ENCODE measurements at regions not wholly inside any gene's neighbourhood (a gene's known extent, or its start where the extent isn't known, plus 50 kb on each side); places are given as distances from the start of the nearest gene placed in this dataset.
A peak's percentile ranks its signal among the peaks of the same experiment; 100 is the strongest.

DNA sequence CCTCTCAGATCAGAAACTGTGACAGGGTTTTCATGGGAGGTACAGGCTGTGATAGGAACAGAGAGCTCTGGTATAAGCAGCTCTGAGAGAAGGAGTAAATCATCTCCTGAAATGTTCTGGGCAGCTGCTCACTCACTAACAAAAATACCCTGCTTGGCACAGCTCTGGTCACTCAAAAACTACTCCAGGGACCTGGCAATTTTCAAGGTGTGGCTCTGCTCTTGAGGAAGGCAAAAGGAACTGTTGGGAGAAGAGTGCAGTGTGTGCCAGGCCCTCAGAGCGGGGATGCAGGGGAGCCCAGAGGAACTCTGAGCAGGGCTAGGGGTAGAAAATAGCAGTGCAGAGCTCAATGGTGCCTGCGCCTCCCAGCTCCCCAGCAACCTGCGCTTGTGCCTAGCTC, 180.5 kb upstream of the ZBED5 start:
- DNase-seq: no peak

DNA sequence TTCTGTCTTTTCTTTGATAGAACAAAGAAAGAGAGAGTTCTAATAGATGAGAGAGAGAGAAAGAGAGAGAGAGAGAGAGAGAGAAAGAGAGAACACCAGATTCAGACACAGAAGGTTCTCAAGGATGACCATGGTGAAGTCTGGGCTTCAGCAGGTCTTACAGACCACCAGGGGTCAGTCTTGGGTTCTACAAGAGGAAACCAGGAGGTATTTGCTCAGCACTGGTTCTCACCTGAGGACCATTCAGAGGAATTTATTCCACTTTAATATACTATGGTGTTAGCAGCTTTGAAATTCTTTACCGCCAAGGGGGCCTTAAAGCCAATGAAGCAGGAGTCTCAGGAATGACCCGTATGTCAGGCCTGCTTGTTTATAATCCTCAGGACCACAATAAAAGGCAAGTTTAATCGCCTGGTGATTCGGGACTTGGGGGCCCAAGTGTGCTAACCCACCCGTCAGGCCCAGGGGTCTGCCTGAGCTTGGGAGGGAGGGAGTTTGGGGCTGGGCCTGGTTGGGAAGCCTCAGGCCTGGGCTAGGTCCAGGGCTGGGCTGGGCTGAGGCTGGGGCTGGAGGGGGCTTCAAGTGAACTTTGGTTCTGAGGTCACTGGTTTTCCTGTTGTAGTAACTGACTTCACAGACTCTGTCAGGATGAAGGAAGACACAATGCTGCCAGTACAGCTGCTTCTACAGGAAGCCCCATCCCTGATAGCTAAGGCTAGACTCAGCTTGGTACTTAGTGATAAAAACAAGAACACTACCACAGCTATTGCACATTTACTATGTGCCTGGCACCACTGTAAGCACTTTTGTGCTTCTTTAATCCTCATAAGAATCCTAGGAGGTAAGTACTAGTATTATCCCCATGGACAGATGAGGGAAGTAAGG, 179.2 kb upstream of the ZBED5 start:
- DNase-seq: peak; percentile 93

DNA sequence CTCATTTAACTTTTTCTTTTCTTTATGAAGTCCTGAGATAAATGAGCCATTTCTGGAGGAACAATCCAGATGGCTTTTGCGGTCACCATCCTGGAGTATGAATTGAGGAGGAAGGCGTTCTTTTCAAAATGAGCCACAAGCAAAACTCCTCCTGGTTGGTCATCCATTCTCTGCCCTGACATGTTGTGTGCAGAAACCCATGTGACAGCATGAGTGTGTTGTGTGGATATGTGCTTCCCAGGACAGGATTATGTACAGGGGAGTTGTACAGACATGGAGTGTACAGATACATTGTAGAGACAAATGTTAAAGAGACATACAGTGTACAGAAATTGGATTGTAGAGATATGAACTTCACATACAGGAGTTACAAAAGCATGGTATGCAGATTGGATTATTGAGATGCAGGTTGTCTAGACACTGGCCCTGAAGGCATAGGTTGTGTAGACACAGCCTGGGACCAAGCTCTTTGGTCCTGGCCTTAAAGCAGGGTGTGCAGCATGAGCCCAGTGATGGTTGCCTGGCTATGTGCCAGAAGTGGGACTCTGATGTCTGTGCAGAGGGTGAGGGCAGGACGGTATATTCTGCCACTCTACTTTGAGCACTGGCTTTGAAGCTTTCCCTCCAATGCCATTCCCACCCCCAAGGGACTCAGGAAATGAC, 178.5 kb upstream of the ZBED5 start:
- peak; percentile 35 for DNase-seq

DNA sequence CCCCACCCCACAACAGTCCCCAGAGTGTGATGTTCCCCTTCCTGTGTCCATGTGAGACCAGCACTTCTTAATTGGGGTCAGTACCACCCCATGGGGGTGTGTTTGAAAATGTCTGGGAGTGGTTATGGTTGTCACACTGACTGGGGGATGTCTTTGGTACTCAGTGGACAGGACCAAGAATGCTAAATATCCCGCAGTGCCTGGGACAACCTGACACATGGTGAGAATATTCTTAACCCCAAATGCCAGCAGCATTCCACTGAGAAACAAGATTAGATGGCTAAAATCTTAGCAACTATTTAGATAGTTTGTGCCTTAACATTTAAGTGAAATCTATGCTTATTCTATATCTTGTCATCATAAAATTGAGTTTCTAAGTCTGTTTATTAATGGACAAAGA, 177.5 kb upstream of the ZBED5 start:
- no peak for DNase-seq

DNA sequence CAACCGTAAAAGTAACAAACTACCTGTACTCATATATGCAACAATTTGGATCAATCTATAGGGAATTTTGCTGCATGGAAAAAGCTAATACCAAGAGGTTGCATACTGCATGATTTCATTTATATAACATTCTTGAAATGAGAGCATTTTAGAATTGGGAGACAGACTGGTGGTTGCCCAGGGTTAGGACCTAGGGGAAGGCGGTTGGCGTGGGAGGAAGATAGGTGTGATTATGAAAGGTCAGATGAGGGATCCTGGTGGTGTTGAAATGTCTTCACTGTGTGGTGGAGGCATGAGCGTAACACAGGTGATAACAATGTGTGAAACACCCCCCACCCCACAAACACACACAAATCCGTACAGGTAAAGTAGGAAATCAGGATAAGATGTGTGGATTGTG, 176.6 kb upstream of the ZBED5 start:
- DNase-seq: no peak

DNA sequence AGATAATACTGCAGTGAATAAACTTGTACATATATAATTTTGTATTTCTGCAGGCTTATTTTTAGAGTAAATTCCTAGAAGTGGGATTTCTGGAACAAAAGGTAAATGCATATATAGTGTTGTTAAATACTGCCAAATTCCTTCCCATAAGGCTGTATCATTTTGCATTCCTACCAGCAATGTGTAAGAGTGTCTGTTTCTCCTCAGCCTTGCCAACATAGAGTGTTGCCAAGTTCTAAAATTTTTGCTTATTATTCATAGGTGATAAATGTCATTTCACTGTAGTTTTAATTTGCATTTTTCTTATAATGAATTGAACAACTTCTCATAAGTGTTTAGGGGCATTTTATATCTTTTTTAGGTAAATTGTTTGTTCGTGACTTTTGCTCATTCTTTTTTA, 174.2 kb upstream of the ZBED5 start:
- no peak for DNase-seq

DNA sequence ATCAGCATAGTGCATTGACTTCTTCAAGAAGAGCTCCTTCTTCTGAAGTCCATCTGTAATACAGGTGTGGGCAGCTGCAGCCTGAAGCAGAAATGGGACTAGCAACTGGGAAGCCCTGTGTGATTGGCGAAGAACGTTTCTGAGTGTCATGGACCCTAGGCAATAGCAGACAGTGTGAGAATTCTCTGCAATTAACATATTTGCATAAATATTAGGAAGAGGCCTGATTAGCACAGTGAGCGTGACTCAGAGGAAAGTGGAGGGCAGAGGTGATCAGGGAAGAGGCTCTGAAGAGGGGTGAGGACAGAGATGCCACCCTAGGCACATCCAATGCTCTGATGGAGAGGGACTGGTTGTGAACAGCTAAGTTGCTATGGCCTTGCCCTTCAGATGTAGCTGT, 171.2 kb upstream of the ZBED5 start:
- DNase-seq: no peak

DNA sequence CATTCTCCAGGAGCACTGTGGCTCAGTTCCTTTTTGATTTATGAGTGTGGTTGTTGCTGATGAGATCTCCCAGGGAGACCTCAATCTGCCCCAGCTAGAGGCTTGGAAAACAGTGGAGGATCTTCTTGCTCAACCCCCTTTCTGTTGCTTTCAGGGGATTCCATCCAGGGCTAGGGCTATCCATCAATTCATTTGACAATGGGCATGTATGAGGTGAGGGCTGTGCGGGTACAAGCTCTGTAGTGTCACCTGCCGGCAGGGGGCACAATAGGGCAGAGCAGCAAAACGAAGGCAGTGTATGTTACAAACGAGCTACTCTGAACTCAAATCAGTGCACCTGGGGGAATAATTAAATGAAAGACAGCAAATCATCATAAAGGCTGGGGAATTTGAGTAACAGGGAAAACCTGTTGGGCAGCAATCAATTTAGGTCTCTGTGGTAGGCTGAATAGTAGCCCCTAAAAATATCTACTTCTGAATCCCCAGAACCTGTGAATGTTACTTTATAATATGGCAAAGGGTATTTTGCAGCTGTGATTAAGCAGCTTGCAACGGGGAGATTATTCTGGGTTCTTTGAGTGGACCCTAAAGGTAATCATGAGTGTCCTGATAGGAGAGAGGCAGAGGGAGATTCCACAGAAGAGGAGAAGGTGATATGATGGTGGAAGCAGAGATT, 170.3 kb upstream of the ZBED5 start:
- peak; percentile 86 for DNase-seq

DNA sequence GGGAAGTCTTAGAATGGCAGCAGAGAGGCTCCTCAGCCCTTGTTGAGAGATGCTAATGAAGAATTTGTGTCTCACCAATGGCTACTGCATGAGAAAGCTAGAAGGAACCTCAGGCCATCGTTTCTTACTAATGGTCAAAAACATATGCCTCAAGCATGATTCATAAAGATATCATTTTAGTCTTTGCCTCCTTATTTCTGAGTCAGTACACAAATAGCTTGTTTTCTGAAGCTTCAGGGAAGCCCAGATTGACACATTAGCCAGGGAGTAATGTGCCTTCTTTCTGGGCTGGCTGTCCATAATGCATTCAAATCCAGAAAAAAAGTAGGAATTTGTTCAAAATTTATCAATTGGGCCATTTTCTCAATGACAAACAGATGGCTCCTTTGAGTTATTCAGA, 169.4 kb upstream of the ZBED5 start:
- no peak for DNase-seq

DNA sequence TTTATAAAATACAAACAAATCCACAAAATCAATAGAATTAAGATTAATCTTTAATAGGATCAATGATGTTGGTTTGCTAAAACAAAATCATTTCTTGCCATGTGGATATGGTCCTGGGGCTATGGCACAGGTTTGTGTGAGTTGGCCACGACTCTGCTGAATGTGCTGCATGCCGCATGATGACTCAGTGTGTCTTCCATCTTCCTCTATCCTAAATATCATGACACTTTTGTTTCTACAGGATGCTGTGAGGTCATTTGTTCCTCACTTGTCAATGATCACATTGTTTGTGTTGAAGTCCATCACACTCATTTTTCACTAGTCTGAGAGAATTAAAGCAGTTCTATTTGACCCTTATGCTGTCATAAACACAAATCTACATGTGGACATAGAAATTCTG, 167.2 kb upstream of the ZBED5 start:
- no peak for DNase-seq

DNA sequence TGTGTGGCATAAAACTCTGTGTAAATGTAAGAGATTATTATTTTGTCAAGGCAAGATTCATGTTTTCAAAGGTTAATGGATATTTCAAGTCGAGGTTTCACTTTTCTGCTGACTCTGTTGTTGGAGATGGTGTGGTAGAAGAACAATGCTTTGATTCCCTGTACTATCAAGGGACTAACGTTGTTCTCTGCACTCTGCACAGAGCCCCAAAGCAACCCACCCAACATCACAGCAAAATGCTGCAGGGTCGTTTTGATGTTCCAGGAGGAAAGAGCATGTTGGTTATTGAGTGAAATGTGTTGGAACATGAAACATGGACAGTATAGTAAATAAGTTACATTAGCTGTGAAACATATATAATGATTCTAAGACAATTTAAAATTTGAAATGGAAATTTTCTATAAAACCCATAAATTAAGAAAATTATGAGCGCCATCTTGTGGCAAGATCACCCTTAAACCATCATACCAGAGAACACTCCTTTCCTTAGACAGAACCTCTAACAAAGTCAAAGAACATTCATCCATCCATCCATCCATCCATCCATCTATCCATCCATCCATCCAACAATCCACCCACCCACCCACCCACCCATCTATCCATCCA, 164.4 kb upstream of the ZBED5 start:
- peak; percentile 56 for DNase-seq

DNA sequence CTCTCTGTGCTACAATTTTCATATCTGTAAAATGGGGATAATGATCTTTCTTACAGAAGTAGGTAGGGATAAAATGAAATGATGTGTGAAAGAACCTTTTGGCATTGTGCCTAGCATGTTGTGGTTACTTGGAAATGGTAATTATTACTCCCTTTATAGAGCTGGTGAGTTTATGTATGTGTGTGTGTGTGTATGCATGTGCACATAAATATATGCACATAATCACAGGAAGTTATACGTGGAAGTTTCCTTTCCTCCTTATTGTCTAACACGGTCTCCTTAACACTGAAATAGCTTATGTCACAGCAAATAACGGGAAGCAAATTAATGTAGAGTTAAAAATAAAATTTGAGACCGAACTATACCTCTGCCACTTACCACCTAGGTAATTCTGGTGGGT, 163.7 kb upstream of the ZBED5 start:
- DNase-seq: no peak

DNA sequence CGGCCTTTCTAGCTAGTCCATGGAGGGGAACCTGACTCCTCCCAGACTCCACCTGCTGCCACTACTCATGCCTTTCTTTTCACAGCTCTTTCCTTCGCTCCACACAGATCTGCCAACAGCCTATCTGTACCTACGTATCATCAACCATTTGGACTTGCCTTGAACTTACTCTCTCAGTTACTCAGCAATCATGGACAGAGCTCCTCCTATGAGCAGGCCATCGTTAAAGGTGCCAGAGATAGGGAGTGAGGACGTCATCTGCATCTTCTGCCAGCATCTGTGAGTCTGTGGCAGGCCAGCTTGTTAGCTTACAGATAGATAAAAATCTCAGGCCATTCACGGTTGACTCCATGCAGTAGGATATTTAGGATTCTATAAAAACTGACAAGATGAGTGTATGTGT, 162.9 kb upstream of the ZBED5 start:
- DNase-seq: no peak

DNA sequence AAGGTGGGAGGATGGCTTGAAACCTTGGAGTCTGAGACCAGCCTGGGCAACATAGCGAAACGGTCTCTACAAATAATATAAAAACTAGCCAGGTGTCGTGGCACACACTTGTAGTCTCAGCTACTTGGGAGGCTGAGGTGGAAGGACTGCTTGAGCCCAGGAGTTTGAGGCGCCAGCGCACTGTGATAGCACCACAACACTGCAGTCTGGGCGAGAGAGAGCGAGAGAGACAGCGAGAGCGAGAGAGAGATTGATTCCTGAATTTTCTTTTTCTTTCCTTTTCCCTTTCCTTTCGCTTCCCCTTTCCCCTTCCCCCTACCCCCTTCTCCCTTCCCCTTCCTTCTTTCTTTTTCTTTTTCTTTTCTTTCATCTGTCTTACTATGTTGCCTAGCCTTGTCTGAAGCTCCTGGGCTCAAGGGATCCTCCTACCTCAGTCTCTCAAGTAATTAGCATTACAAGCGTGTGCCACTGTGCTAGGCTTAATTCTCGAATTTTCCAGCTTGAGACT, 162.4 kb upstream of the ZBED5 start:
- DNase-seq: no peak

DNA sequence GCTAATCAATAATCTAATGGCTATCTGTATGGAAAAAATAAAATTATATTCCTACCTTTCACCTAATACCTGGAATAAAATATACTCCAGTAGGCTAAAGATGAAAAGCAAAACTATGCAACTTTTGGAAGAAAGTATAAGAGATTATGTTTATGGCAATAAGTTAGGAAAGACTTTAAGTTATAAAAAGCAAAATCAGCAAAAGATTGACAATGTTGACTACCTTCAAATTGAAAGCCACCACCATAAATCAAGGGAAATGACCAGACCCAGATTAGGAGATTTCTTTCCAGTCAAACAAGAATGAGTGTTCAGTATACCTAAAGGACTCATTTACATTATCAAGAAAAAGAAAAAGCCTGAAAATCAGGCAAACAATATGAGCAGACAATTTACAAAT, 159.1 kb upstream of the ZBED5 start:
- DNase-seq: no peak

DNA sequence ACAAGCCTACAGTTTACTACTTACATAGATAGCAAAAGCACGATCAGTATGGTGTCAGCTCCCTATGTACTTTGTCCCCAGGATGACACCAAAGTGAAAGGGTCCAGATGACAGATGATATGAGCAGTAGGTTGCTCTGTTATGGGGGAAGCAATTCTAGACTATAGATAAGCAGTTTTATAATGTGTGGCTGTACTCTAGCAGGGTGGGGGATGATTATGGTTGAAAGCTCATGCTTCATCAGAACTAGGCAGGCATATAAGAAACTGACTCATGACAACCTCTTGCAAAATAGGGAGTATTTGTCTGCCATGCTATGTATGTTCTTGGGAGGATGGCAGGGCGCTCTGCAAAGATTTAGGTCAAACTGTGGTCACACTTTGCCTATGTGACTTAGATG, 158.2 kb upstream of the ZBED5 start:
- no peak for DNase-seq

DNA sequence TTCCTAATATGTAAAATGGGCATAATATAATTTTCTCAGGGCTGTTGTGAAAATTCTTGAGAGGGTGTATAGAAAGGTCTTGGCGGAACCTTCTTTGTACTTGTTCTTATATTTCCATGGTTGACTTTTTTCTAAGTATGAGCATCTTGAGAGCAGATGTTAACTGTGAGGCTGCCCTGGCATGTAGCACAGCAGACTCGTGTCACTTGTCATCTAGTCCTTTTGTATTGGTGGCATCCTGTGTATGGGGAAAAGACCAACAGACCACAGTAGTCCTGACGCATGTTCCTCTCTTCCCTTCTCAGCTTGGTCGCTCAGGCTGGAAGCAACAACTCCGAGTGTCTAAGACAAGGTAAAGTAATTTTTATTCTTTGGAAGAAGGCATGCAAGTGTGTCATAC, 153.8 kb upstream of the ZBED5 start:
- no peak for DNase-seq

DNA sequence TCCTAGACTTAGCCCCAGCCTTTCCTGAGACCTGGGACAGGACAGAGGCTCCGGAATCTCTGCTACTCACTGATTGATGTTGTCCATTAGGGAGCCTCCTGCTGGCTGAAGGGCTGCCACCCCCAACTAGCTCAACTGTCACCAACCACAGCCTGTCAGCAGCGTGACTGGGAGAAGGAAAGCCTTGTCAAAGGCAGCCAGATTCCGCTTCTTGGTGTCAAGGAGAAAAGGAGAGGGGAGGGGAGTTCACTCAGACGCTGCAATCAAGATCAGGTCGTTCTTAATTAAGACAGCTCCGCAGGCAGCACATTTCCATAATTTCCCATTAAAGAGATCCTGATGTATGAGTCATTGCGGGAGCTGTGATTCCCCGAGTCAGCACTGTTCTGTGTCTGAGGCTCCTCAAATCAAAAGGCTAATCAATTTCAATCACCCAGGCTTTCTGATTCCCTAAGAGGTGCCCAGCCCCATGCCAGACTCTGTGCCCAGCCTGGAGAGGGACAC, 152.8 kb upstream of the ZBED5 start:
- peak; percentile 33 for DNase-seq

DNA sequence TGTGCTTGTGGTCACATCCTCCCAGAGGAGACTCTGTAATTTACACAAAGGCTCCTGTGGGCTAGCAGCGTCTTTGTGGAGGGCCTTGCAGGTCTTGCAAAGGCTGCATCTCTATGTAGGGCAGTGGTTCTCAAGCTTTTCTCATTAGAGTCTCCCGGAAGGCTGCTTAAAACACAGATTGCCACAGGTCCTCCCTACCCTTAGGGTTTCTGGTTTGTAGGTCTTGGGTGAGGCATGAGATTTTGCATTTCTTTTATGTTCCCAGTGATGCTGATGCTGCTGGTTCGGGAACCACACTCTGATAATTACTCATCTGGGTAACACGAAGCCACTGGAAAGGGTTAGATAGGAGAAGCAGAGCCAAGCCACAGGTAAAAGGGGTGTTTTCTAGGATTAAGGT, 151.3 kb upstream of the ZBED5 start:
- DNase-seq: no peak

DNA sequence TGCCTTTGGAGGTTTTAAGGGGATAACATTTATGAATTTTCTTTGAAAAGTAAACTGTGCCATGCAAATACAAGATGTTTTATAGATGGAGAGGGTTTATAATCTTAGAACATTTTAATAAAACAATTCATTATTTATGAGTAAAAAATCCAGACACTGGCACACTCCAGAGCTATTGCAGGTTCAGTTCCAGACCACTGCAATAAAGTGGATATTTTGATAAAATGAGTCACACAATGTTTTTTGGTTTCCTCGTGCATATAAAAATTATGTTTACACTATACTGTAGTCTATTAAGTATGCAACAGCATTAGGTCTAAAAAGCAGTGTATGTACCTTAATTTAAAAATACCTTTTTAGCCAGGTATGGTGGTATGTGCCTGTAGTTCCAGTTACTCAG, 146.2 kb upstream of the ZBED5 start:
- no peak for DNase-seq

DNA sequence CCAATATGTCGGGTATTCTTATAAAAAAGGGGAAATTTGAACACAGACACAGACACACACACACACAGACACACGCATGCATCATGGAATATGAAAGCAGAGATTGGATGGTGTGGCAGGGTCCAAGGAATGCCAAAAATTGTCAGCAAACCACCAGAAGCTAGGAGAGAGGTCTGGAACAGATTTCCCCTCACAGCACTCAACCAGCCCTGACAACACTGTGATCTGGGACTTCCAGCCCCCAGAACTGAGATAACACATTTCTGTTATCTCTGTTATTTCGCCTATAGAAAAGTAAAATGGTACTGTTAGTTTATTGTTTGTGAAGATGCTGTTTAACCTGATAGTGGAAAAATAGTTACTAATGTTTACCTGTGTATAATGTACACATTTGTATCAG, 145.4 kb upstream of the ZBED5 start:
- no peak for DNase-seq

DNA sequence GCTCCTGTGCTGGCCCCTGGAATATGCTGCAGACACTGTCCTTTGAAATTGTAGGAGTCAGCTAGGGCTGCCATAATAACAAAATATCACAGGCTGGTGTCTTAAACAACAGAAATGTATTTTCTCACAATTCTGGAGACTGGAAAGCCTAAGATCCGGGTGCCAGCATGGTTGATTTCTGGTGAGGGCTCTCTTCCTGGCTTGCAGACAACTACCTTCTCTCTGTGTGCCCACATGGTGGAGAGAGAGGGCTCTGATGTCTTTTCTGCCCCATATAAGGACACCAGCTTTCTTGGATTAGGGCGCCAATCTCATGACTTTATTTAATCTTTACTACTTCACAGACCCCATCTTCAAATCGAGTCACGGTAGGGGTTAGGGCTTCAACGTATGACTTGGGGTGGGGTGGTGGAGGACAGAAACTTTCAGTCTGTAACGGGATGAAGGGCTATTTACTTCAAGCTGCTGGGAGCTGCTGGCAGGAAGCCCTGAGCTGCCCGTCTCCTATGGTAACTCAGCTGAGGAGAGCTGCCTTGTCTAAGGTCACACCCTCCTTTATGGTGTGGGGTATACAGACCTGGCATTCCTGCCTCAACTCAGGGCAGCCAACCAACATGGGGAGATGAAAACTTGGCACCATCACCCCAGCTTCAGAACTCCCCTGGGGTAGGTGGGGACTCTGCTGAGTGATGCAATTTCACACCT, 142.9 kb upstream of the ZBED5 start:
- no peak for DNase-seq

DNA sequence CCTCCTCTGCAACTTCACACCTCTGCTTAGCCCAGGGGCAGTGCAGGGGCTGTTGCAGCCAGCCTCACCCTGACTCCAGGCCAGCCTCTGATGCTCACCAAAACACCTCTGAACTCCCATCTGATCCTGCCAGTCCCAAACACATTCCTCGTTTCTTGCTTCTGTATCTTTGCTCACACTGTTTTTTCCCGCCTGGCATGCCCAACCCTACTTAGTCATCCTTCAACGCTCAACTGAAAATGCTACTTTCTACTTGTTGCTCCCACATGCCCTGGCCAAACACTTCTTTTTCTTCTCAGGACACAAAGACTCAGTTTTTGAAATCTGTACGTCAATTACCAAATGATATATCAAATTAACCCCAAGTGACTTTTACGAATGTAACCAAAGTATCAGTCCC, 140.8 kb upstream of the ZBED5 start:
- no peak for DNase-seq

Data from DMS53 (cell line).